Liver (tissue), 8 donors: ENCODE measurements at regions not wholly inside any gene's neighbourhood (a gene's known extent, or its start where the extent isn't known, plus 50 kb on each side); places are given as distances from the start of the nearest gene placed in this dataset.

ENCODE experiments used
- DNase-seq: peaks from one replicate; pipeline ENCODE4 v3.0.0-alpha.2; 2017; ENCODE audit warnings: low spot score
- H3K27ac ChIP-seq, 2 donors: one replicate each; pipeline ENCODE4 v1.7.0; 2013; ENCODE audit warnings: inconsistent platforms in 2 of 2, low read length in 2 of 2, control low read depth in 1 of 2, low read depth in 1 of 2, mild to moderate bottlenecking in 1 of 2
- H3K27me3 ChIP-seq, 4 donors: one replicate each; pipeline versions ENCODE4 v1.6.1 to v1.7.0; 2013; ENCODE audit warnings: low read length in 3 of 4, inconsistent platforms in 1 of 4, mild to moderate bottlenecking in 1 of 4, moderate library complexity in 1 of 4; ENCODE audit not compliant: control insufficient read depth in 4 of 4, insufficient read depth in 4 of 4
- H3K36me3 ChIP-seq, 4 donors: one replicate each; pipeline versions ENCODE4 v1.6.1 to v1.7.0; 2013; ENCODE audit warnings: low read length in 3 of 4, mild to moderate bottlenecking in 3 of 4, low read depth in 1 of 4, moderate library complexity in 1 of 4; ENCODE audit not compliant: control insufficient read depth in 4 of 4, insufficient read depth in 3 of 4
- H3K4me1 ChIP-seq, 4 donors: one replicate each; pipeline versions ENCODE4 v1.6.1 to v1.7.0; 2013; ENCODE audit warnings: low read length in 3 of 4, mild to moderate bottlenecking in 3 of 4, moderate library complexity in 1 of 4; ENCODE audit not compliant: control insufficient read depth in 4 of 4, insufficient read depth in 4 of 4
- H3K4me3 ChIP-seq, 3 donors: one replicate each; pipeline versions ENCODE4 v1.6.1 to v1.7.0; 2013; ENCODE audit warnings: low read length in 3 of 3, control low read depth in 1 of 3, low read depth in 1 of 3, mild to moderate bottlenecking in 1 of 3
- H3K9ac ChIP-seq, 2 donors: one replicate each; pipeline ENCODE4 v1.7.0; 2013; ENCODE audit warnings: low read length in 2 of 2, mild to moderate bottlenecking in 2 of 2, moderate library complexity in 2 of 2, control low read depth in 1 of 2, low read depth in 1 of 2
- H3K9me3 ChIP-seq, 4 donors: one replicate each; pipeline versions ENCODE4 v1.6.1 to v1.7.0; 2013; ENCODE audit warnings: low read length in 3 of 4; ENCODE audit not compliant: control insufficient read depth in 4 of 4
- EGR1 ChIP-seq, 2 donors: IDR thresholded peaks; 2 replicates each; pipeline ENCODE4 v1.6.1; 2016 to 2018; ENCODE audit warnings: antibody characterized with exemption in 2 of 2, low read depth in 2 of 2
- FOXA1 ChIP-seq: IDR thresholded peaks from 2 replicates; pipeline ENCODE4 v1.6.1; 2016; ENCODE audit warnings: antibody characterized with exemption
- FOXA2 ChIP-seq: IDR thresholded peaks from 2 replicates; pipeline ENCODE4 v1.6.1; 2016; ENCODE audit warnings: antibody characterized with exemption
- GABPA ChIP-seq, 2 donors: IDR thresholded peaks in 1 of 2; conservative IDR thresholded peaks in 1 of 2; 2 replicates each; pipeline ENCODE4 v1.6.1; 2016; ENCODE audit warnings: antibody characterized with exemption in 2 of 2, mild to moderate bottlenecking in 1 of 2, moderate library complexity in 1 of 2
- HNF4A ChIP-seq, 2 donors: conservative IDR thresholded peaks; 2 replicates each; pipeline ENCODE4 v1.6.1; 2016; ENCODE audit warnings: antibody characterized with exemption in 2 of 2, mild to moderate bottlenecking in 2 of 2
- HNF4G ChIP-seq: IDR thresholded peaks from 2 replicates; pipeline ENCODE4 v1.6.1; 2016; ENCODE audit warnings: antibody characterized with exemption
- JUND ChIP-seq, 2 donors: IDR thresholded peaks; 2 replicates each; pipeline ENCODE4 v1.6.1; 2016; ENCODE audit warnings: antibody characterized with exemption in 2 of 2
- NR2F2 ChIP-seq: IDR thresholded peaks from 2 replicates; pipeline ENCODE4 v1.6.1; 2016; ENCODE audit warnings: antibody characterized with exemption
- RAD21 ChIP-seq, 2 donors: IDR thresholded peaks; 2 replicates each; pipeline ENCODE4 v1.6.1; 2016; ENCODE audit warnings: antibody characterized with exemption in 2 of 2, mild to moderate bottlenecking in 2 of 2
- RXRA ChIP-seq, 2 donors: IDR thresholded peaks; 2 replicates each; pipeline ENCODE4 v1.6.1; 2017 to 2018; ENCODE audit warnings: antibody characterized with exemption in 2 of 2, mild to moderate bottlenecking in 1 of 2
- TAF1 ChIP-seq: conservative IDR thresholded peaks from 2 replicates; pipeline ENCODE4 v1.6.1; 2016; ENCODE audit warnings: antibody characterized with exemption, mild to moderate bottlenecking
- YY1 ChIP-seq: IDR thresholded peaks from 2 replicates; pipeline ENCODE4 v1.6.1; 2016; ENCODE audit warnings: antibody characterized with exemption, mild to moderate bottlenecking
- WGBS: extraction: QIAGEN DNeasy Blood & Tissue Kit; methylation state at CpG from one replicate; pipeline ENCODE4 v1.1.7; 2013; 5-methylcytosine and 5-hydroxymethylcytosine counted together
- TF ChIP-seq, protein P1 (sequence below): IDR thresholded peaks from 2 replicates; pipeline ENCODE4 v1.6.1; 2016; ENCODE audit warnings: antibody characterized with exemption
- TF ChIP-seq, protein P2 (sequence below): IDR thresholded peaks from 2 replicates; pipeline ENCODE4 v1.6.1; 2016; ENCODE audit warnings: antibody characterized with exemption
- TF ChIP-seq, protein P3 (sequence below): IDR thresholded peaks from 2 replicates; pipeline ENCODE4 v1.6.1; 2016; ENCODE audit warnings: antibody characterized with exemption
- TF ChIP-seq, protein P4 (sequence below): fragments of 150-350 bp; IDR thresholded peaks from 2 replicates; pipeline ENCODE4 v1.5.1; 2017; ENCODE audit warnings: improper control_type of control experiment, low read depth, low read length; ENCODE audit not compliant: missing input control
- TF ChIP-seq, protein P5 (sequence below): IDR thresholded peaks from 2 replicates; pipeline ENCODE4 v1.6.1; 2016; ENCODE audit warnings: antibody characterized with exemption, mild to moderate bottlenecking
- donor health status: healthy.
- donor health status: healthy.
- donor health status: healthy.
- donor health status: healthy.
- donor health status: healthy.

DNA sequence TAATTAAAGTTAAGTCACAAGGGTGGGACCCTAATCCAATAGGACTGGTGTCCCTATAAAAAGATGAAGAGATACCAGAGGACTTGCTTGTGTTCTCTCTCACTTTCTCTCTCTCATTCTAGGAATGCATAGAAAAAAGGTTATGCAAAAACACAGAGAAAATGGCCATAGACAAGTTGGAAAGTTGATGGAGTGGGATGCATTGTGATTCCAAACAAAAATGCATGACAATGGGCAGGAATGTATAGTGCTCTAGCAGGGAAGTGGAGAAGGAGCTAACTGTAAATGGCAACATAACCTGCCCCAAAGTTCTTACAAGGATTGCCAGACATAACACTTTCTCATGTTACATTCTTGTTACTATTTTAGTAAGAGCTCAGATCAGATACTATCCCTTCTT lies 301.6 kb upstream of the LRATD1 start:
- Histone ChIP-seq H3K4me1 (no peaks in the 10 kb centered on the region), H3K4me3 (no peak overlapping the region), H3K9ac (no peak overlapping the region), H3K27me3 (no peaks in the 10 kb centered on the region), H3K27ac (no peak overlapping the region), H3K36me3 (no peaks in the 10 kb centered on the region), H3K9me3 (peaks cover 0 to 2% (median 0%) of the 10 kb centered on the region in 4 donors)
- TF ChIP-seq, protein P1, sequence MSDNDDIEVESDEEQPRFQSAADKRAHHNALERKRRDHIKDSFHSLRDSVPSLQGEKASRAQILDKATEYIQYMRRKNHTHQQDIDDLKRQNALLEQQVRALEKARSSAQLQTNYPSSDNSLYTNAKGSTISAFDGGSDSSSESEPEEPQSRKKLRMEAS, result no peak
- TF ChIP-seq, protein P2, sequence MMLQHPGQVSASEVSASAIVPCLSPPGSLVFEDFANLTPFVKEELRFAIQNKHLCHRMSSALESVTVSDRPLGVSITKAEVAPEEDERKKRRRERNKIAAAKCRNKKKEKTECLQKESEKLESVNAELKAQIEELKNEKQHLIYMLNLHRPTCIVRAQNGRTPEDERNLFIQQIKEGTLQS, result no peak
- TF ChIP-seq RAD21 (IDR thresholded peaks at IDR 0.05), result no peak
- TF ChIP-seq, protein P3, sequence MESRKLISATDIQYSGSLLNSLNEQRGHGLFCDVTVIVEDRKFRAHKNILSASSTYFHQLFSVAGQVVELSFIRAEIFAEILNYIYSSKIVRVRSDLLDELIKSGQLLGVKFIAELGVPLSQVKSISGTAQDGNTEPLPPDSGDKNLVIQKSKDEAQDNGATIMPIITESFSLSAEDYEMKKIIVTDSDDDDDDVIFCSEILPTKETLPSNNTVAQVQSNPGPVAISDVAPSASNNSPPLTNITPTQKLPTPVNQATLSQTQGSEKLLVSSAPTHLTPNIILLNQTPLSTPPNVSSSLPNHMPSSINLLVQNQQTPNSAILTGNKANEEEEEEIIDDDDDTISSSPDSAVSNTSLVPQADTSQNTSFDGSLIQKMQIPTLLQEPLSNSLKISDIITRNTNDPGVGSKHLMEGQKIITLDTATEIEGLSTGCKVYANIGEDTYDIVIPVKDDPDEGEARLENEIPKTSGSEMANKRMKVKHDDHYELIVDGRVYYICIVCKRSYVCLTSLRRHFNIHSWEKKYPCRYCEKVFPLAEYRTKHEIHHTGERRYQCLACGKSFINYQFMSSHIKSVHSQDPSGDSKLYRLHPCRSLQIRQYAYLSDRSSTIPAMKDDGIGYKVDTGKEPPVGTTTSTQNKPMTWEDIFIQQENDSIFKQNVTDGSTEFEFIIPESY, result no peak
- no peak for DNase-seq

DNA sequence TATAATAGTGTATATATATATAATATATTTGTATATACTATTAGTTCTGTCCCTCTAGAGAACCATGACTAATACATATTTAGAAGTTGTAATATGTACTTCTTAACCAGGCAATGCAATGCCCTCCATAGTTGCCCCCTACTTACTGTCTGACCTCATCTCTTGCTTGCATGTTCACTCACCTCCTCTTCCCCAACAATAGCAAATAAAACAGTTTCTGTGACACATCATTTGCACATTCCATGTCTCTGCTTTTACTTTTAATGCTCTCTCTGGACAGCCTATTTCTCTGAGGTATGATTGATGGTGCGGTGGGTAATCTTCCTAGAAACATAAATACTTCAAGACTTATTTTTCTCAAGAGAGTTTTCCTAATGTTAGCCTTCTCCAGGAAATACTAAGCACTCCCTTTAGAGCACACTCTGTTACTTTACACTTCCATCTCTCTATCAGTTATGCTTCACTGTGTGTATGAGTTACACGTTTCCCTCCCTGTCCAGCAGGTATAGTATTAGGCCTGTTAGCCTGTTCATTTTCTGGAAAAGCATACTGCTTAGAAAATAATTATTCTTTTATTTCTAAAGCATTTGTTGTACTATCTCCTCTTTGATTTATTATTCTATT lies 295.6 kb upstream of the LRATD1 start:
- H3K27ac ChIP-seq, result no peak overlapping the region
- H3K4me3 ChIP-seq, result no peak overlapping the region
- no peak for DNase-seq
- H3K4me1 ChIP-seq, result no peaks in the 10 kb centered on the region
- peaks cover 0 to 5% (median 0%) of the 10 kb centered on the region in 4 donors for H3K9me3 ChIP-seq
- TF ChIP-seq RXRA (IDR thresholded peaks at IDR 0.05) (no peak), NR2F2 (no peak), HNF4G (no peak), EGR1 (IDR thresholded peaks at IDR 0.05; ENCODE audit: low read depth in 2 of 2) (no peak), RAD21 (IDR thresholded peaks at IDR 0.05) (no peak), TAF1 (no peak), FOXA1 (no peak), JUND (IDR thresholded peaks at IDR 0.05) (no peak), YY1 (no peak), HNF4A (conservative IDR thresholded peaks at IDR 0.05) (no peak), GABPA (IDR thresholded peaks at IDR 0.05 in 1 of 2, conservative IDR thresholded peaks at IDR 0.05 in 1 of 2) (no peak), FOXA2 (no peak)
- TF ChIP-seq, protein P2, result no peak
- TF ChIP-seq, protein P4, sequence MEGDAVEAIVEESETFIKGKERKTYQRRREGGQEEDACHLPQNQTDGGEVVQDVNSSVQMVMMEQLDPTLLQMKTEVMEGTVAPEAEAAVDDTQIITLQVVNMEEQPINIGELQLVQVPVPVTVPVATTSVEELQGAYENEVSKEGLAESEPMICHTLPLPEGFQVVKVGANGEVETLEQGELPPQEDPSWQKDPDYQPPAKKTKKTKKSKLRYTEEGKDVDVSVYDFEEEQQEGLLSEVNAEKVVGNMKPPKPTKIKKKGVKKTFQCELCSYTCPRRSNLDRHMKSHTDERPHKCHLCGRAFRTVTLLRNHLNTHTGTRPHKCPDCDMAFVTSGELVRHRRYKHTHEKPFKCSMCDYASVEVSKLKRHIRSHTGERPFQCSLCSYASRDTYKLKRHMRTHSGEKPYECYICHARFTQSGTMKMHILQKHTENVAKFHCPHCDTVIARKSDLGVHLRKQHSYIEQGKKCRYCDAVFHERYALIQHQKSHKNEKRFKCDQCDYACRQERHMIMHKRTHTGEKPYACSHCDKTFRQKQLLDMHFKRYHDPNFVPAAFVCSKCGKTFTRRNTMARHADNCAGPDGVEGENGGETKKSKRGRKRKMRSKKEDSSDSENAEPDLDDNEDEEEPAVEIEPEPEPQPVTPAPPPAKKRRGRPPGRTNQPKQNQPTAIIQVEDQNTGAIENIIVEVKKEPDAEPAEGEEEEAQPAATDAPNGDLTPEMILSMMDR, result no peak
- TF ChIP-seq, protein P3, result no peak
- TF ChIP-seq, protein P5, sequence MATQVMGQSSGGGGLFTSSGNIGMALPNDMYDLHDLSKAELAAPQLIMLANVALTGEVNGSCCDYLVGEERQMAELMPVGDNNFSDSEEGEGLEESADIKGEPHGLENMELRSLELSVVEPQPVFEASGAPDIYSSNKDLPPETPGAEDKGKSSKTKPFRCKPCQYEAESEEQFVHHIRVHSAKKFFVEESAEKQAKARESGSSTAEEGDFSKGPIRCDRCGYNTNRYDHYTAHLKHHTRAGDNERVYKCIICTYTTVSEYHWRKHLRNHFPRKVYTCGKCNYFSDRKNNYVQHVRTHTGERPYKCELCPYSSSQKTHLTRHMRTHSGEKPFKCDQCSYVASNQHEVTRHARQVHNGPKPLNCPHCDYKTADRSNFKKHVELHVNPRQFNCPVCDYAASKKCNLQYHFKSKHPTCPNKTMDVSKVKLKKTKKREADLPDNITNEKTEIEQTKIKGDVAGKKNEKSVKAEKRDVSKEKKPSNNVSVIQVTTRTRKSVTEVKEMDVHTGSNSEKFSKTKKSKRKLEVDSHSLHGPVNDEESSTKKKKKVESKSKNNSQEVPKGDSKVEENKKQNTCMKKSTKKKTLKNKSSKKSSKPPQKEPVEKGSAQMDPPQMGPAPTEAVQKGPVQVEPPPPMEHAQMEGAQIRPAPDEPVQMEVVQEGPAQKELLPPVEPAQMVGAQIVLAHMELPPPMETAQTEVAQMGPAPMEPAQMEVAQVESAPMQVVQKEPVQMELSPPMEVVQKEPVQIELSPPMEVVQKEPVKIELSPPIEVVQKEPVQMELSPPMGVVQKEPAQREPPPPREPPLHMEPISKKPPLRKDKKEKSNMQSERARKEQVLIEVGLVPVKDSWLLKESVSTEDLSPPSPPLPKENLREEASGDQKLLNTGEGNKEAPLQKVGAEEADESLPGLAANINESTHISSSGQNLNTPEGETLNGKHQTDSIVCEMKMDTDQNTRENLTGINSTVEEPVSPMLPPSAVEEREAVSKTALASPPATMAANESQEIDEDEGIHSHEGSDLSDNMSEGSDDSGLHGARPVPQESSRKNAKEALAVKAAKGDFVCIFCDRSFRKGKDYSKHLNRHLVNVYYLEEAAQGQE, result no peak
- TF ChIP-seq, protein P1, result no peak
- no peaks in the 10 kb centered on the region for H3K27me3 ChIP-seq
- H3K36me3 ChIP-seq, result no peaks in the 10 kb centered on the region
- WGBS, result 88% methylated on average over 2 of the region's 2 CpGs
- no peak overlapping the region for H3K9ac ChIP-seq
